Esophagus muscularis mucosa (tissue), 4 donors: ENCODE measurements at regions not wholly inside any gene's neighbourhood (a gene's known extent, or its start where the extent isn't known, plus 50 kb on each side); places are given as distances from the start of the nearest gene placed in this dataset.

Source experiments
- DNase-seq: peaks from one replicate; pipeline ENCODE4 v3.0.0-alpha.2; 2017; ENCODE audit errors: extremely low spot score
- H3K27ac ChIP-seq, 4 donors: fragments of 200-600 bp; sonication (generic); replicated peaks in 1 of 4; 1 replicate in 3 of 4; 2 replicates in 1 of 4; pipeline ENCODE4 v1.5.1; 2016 to 2019; ENCODE audit warnings: mild to moderate bottlenecking in 1 of 4
- H3K27me3 ChIP-seq, 4 donors: fragments of 200-600 bp; sonication (generic); one replicate each; pipeline versions ENCODE4 v1.5.1 to v1.6.0; 2016 to 2019
- H3K36me3 ChIP-seq, 4 donors: fragments of 200-600 bp; sonication (generic); one replicate each; pipeline ENCODE4 v1.5.1; 2016 to 2019
- H3K4me1 ChIP-seq, 4 donors: fragments of 200-600 bp; sonication (generic); one replicate each; pipeline ENCODE4 v1.5.1; 2016 to 2019
- H3K4me3 ChIP-seq, 4 donors: fragments of 200-600 bp; sonication (generic); 1 replicate in 2 of 4; 2 replicates in 2 of 4; pipeline ENCODE4 v1.5.1; 2016 to 2019; ENCODE audit warnings: mild to moderate bottlenecking in 4 of 4, moderate library complexity in 1 of 4
- H3K9me3 ChIP-seq, 4 donors: fragments of 200-600 bp; sonication (generic); 1 replicate in 3 of 4; 2 replicates in 1 of 4; pipeline ENCODE4 v1.5.1; 2016 to 2019
- EP300 ChIP-seq: sonication (generic); formaldehyde crosslinking; IDR thresholded peaks from one replicate; pipeline ENCODE4 v1.6.1; 2017; ENCODE audit warnings: antibody characterized with exemption
- POLR2A ChIP-seq: fragments of 450-650 bp; IDR thresholded peaks from one replicate; pipeline ENCODE4 v1.6.1; 2017; ENCODE audit warnings: antibody characterized with exemption, moderate library complexity, mild to moderate bottlenecking, low read depth
- POLR2AphosphoS5 ChIP-seq, 2 donors: sonication (generic); formaldehyde crosslinking; IDR thresholded peaks; one replicate each; pipeline ENCODE4 v1.6.1; 2017; ENCODE audit warnings: antibody characterized with exemption in 2 of 2
- WGBS: methylation state at CpG from one replicate; pipeline ENCODE4 v1.1.5; 2018; 5-methylcytosine and 5-hydroxymethylcytosine counted together
- intact Hi-C: fragments of 100-400 bp; cut with DNase I; formaldehyde crosslinking; loops from one replicate; pipeline ENCODE4 v1.15.1; 2023
- TF ChIP-seq, protein P1 (sequence below), 3 experiments: fragments of 200-600 bp in 2 of 3; fragments of 450-650 bp in 1 of 3; sonication (generic) in 2 of 3; IDR thresholded peaks; one replicate each; pipeline ENCODE4 v1.5.1; 2017 to 2019; ENCODE audit warnings: antibody characterized with exemption in 3 of 3, mild to moderate bottlenecking in 2 of 3, moderate library complexity in 1 of 3

DNA sequence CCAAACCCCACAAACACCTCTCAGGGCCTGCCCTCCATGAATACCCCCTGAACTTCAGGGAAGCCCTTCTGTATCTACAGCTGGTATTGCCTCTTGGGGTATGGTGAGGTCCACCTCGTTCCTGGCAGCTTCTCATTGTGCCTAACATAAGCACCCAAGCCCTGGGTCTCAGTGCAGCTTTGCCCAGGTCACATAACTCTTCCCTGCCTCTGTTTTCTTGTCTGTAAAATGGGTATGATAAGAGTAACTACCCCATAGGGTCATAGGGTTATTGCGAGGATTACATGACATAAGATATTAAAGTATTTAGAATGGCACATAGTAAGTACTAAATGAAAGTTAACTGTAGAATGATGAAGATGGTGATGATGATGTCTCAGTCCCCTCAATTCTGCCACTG lies 190.0 kb upstream of the PWP1 start:
- Histone ChIP-seq H3K36me3 (no peaks in the 10 kb centered on the region), H3K4me1 (peaks cover 0 to 6% (median 0%) of the 10 kb centered on the region in 4 donors), H3K4me3 (no peak overlapping the region), H3K27me3 (peaks cover 0 to 5% (median 0%) of the 10 kb centered on the region in 4 donors), H3K9me3 (no peaks in the 10 kb centered on the region), H3K27ac (no peak overlapping the region)
- no peak for DNase-seq
- intact Hi-C loops, result no loop called here
- WGBS, result 81% methylated on average over 2 of the region's 2 CpGs
- no peak for TF ChIP-seq EP300
- no peak for TF ChIP-seq POLR2A
- no peak for TF ChIP-seq POLR2AphosphoS5 (IDR thresholded peaks at IDR 0.05)
- TF ChIP-seq, protein P1, sequence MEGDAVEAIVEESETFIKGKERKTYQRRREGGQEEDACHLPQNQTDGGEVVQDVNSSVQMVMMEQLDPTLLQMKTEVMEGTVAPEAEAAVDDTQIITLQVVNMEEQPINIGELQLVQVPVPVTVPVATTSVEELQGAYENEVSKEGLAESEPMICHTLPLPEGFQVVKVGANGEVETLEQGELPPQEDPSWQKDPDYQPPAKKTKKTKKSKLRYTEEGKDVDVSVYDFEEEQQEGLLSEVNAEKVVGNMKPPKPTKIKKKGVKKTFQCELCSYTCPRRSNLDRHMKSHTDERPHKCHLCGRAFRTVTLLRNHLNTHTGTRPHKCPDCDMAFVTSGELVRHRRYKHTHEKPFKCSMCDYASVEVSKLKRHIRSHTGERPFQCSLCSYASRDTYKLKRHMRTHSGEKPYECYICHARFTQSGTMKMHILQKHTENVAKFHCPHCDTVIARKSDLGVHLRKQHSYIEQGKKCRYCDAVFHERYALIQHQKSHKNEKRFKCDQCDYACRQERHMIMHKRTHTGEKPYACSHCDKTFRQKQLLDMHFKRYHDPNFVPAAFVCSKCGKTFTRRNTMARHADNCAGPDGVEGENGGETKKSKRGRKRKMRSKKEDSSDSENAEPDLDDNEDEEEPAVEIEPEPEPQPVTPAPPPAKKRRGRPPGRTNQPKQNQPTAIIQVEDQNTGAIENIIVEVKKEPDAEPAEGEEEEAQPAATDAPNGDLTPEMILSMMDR (IDR thresholded peaks at IDR 0.05), result no peak

DNA sequence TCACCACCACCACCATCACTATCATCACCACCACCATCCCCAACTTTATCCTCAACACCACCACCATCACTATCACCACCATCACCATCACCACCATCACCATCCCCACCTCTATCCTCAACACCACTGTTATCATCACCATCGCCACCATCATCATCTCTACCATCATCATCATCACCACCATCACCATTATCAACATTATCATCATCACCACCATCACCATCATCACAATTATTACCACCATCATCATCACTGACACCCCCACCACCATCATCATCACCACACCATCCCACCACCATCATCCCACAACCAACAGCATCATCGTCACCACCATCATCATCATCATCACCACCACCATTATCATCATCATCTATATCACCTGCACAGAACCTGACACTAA lies 188.4 kb upstream of the PWP1 start:
- H3K4me1 ChIP-seq, result peaks cover 0 to 6% (median 0%) of the 10 kb centered on the region in 4 donors
- 98% methylated on average over 2 of the region's 2 CpGs for WGBS
- intact Hi-C loops, result no loop called here
- no peak for DNase-seq
- H3K36me3 ChIP-seq, result no peaks in the 10 kb centered on the region
- TF ChIP-seq, protein P1 (IDR thresholded peaks at IDR 0.05), result no peak
- TF ChIP-seq POLR2A, result no peak
- no peak for TF ChIP-seq POLR2AphosphoS5 (IDR thresholded peaks at IDR 0.05)
- no peak for TF ChIP-seq EP300
- H3K9me3 ChIP-seq, result no peaks in the 10 kb centered on the region
- peaks cover 0 to 5% (median 0%) of the 10 kb centered on the region in 4 donors for H3K27me3 ChIP-seq
- no peak overlapping the region for H3K27ac ChIP-seq
- no peak overlapping the region for H3K4me3 ChIP-seq

DNA sequence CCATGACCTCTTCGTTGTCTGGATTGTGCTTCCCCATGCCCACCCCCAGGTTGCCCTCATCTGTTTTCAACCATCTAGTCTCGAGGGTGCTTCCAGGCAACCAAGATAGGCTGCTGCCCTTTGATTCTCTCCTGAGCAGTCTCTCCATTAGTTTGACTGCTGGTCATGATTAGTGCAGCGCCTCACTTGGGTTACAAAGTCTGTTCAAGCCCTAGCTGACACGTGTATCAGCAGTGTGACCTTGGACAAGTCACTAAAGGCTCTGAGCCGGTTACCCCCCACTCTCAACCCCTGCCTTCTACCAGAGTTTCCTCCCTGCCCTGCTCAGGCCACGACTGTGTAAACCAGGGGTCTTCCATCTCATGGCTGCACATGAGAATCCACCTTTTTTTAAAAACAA lies 185.3 kb upstream of the PWP1 start:
- no peak for TF ChIP-seq POLR2A
- WGBS, result 80% methylated on average over 6 of the region's 6 CpGs
- H3K27ac ChIP-seq, result no peak overlapping the region
- peaks cover 0 to 12% (median 6%) of the 10 kb centered on the region in 4 donors for H3K4me1 ChIP-seq
- no peak for DNase-seq
- H3K36me3 ChIP-seq, result no peaks in the 10 kb centered on the region
- H3K4me3 ChIP-seq, result no peak overlapping the region
- H3K9me3 ChIP-seq, result no peaks in the 10 kb centered on the region
- intact Hi-C loops, result no loop called here
- peaks cover 0 to 3% (median 0%) of the 10 kb centered on the region in 4 donors for H3K27me3 ChIP-seq

DNA sequence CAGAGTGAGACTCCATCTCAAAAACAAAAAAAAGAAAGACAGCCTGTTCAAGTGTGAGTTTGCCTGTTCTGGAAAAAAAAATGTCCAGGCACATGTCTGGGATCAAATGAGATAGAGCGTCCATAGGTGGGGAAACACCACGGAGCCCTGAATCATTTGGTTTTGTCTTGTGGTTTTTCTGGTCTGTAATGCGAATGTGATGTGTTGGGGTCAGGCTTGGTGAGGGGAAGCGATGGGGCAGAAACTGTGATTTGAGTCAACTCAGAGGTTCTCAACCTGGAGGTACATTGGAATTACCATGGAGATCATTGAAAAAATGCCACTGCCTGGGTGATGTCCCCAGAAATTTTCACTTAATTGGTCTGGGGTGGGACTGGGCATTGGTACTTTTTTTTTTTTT lies 183.9 kb upstream of the PWP1 start:
- H3K4me1 ChIP-seq, result peaks cover 0 to 12% (median 6%) of the 10 kb centered on the region in 4 donors
- WGBS, result 85% methylated on average over 4 of the region's 4 CpGs
- TF ChIP-seq POLR2AphosphoS5 (IDR thresholded peaks at IDR 0.05) (no peak), EP300 (no peak), POLR2A (no peak)
- TF ChIP-seq, protein P1 (IDR thresholded peaks at IDR 0.05), result no peak
- H3K36me3 ChIP-seq, result no peaks in the 10 kb centered on the region
- no peak overlapping the region for H3K4me3 ChIP-seq
- intact Hi-C loops, result no loop called here
- no peak for DNase-seq
- H3K27me3 ChIP-seq, result no peaks in the 10 kb centered on the region
- H3K27ac ChIP-seq, result no peak overlapping the region
- H3K9me3 ChIP-seq, result no peaks in the 10 kb centered on the region

DNA sequence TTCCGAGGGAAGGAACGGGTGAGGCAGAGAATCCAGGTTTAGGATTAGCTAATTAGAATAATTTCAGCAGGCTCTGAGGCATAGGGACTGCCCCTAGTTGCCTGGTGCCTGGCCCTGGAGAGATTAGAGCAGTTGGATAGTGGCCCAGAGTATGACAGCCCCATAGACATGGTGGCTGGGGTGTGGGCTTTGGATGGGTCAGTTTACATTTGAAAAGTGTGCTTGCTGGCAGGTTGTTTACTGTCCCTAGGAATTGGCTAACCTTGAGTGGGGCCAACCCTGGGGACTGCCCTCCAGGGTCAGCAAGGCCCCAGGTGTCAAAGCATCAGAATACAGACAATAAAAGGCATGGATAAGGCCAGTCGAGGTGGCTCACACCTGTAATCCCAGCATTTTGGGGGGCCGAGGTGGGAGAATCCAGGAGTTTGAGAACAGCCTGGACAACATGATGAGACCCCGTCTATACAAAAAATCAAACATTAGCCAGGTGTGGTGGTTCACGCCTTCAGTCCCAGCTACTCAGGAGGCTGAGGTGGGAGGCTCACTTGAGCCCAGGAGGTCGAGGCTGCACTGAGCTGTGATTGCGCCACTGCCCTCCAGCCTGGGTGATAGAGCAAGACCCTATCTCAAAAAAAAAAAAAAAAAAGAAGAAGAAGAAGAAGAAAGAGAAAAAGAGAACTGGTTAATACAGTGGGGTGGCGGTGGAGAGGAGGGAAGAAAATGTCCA lies 182.3 kb upstream of the PWP1 start:
- Histone ChIP-seq H3K27me3 (no peaks in the 10 kb centered on the region), H3K36me3 (no peaks in the 10 kb centered on the region), H3K4me3 (no peak overlapping the region), H3K4me1 (peaks cover 0 to 12% (median 6%) of the 10 kb centered on the region in 4 donors), H3K9me3 (no peaks in the 10 kb centered on the region), H3K27ac (no peak overlapping the region)
- TF ChIP-seq, protein P1 (IDR thresholded peaks at IDR 0.05), result no peak
- TF ChIP-seq EP300, result no peak
- TF ChIP-seq POLR2AphosphoS5 (IDR thresholded peaks at IDR 0.05), result no peak
- TF ChIP-seq POLR2A, result no peak
- WGBS, result 88% methylated on average over 9 of the region's 9 CpGs
- intact Hi-C loops, result no loop called here
- DNase-seq, result no peak
